Upper lobe of left lung (tissue), 4 donors: ENCODE measurements at regions not wholly inside any gene's neighbourhood (a gene's known extent, or its start where the extent isn't known, plus 50 kb on each side); places are given as distances from the start of the nearest gene placed in this dataset.

Experiments used
- CTCF ChIP-seq, 6 experiments: fragments of 450-650 bp in 4 of 6; fragments of 200-600 bp in 2 of 6; sonication (generic) in 2 of 6; IDR thresholded peaks; one replicate each; pipeline ENCODE4 v1.5.1; 2016 to 2019; ENCODE audit warnings: antibody characterized with exemption in 6 of 6
- EP300 ChIP-seq, 4 donors: sonication (generic); formaldehyde crosslinking; IDR thresholded peaks; one replicate each; pipeline ENCODE4 v1.5.1; 2017; ENCODE audit warnings: antibody characterized with exemption in 4 of 4, control low read depth in 2 of 4
- POLR2A ChIP-seq, 4 donors: fragments of 450-650 bp; IDR thresholded peaks; one replicate each; pipeline ENCODE4 v1.5.1; 2016 to 2017; ENCODE audit warnings: antibody characterized with exemption in 4 of 4, mild to moderate bottlenecking in 2 of 4

- no peak for TF ChIP-seq EP300 (IDR thresholded peaks at IDR 0.05)
- TF ChIP-seq CTCF (IDR thresholded peaks at IDR 0.05), result no peak
- no peak for TF ChIP-seq POLR2A (IDR thresholded peaks at IDR 0.05)
These were observed 772.7 kb upstream of the EPHA5 start for GRCh38 chr4:66443008-66443407.
